ENCODE measurements at regions not wholly inside any gene's neighbourhood (a gene's known extent, or its start where the extent isn't known, plus 50 kb on each side); places are given as distances from the start of the nearest gene placed in this dataset.

DNA sequence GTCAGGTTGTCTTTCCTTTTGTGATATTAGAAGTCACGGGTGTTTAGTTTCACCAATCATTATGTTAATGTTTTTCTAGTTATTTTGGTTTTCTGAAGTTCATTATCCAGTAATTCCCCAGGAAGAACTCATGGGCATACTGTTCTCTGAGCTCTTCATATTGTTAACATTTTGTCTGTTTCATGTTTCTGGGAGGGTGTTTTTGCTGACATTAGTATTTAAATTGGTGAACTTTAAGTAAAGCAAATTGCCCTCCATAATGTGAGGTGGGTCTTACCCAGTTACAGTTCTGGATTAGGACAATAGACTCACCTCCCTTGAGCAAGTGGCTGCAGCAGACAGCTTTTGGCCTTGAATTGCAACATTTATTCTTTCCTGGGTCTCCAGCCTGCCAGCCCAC is 163.4 kb downstream of the GPAT3 start:
- TF ChIP-seq, protein P1, sequence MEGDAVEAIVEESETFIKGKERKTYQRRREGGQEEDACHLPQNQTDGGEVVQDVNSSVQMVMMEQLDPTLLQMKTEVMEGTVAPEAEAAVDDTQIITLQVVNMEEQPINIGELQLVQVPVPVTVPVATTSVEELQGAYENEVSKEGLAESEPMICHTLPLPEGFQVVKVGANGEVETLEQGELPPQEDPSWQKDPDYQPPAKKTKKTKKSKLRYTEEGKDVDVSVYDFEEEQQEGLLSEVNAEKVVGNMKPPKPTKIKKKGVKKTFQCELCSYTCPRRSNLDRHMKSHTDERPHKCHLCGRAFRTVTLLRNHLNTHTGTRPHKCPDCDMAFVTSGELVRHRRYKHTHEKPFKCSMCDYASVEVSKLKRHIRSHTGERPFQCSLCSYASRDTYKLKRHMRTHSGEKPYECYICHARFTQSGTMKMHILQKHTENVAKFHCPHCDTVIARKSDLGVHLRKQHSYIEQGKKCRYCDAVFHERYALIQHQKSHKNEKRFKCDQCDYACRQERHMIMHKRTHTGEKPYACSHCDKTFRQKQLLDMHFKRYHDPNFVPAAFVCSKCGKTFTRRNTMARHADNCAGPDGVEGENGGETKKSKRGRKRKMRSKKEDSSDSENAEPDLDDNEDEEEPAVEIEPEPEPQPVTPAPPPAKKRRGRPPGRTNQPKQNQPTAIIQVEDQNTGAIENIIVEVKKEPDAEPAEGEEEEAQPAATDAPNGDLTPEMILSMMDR (IDR thresholded peaks at IDR 0.05; ENCODE audit: low read depth, low read length, missing input control) = no peak
- TF ChIP-seq TAF1 (conservative IDR thresholded peaks at IDR 0.05) (no peak), YY1 (IDR thresholded peaks at IDR 0.05) (no peak), EGR1 (IDR thresholded peaks at IDR 0.05; ENCODE audit: low read depth in 2 of 2) (no peak), GABPA (IDR thresholded peaks at IDR 0.05 in 1 of 2, conservative IDR thresholded peaks at IDR 0.05 in 1 of 2) (no peak), SP1 (IDR thresholded peaks at IDR 0.05) (no peak), JUND (IDR thresholded peaks at IDR 0.05) (no peak), RAD21 (IDR thresholded peaks at IDR 0.05) (no peak), HNF4A (conservative IDR thresholded peaks at IDR 0.05) (no peak)
- TF ChIP-seq, protein P2, sequence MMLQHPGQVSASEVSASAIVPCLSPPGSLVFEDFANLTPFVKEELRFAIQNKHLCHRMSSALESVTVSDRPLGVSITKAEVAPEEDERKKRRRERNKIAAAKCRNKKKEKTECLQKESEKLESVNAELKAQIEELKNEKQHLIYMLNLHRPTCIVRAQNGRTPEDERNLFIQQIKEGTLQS (IDR thresholded peaks at IDR 0.05) = no peak
- TF ChIP-seq, protein P3, sequence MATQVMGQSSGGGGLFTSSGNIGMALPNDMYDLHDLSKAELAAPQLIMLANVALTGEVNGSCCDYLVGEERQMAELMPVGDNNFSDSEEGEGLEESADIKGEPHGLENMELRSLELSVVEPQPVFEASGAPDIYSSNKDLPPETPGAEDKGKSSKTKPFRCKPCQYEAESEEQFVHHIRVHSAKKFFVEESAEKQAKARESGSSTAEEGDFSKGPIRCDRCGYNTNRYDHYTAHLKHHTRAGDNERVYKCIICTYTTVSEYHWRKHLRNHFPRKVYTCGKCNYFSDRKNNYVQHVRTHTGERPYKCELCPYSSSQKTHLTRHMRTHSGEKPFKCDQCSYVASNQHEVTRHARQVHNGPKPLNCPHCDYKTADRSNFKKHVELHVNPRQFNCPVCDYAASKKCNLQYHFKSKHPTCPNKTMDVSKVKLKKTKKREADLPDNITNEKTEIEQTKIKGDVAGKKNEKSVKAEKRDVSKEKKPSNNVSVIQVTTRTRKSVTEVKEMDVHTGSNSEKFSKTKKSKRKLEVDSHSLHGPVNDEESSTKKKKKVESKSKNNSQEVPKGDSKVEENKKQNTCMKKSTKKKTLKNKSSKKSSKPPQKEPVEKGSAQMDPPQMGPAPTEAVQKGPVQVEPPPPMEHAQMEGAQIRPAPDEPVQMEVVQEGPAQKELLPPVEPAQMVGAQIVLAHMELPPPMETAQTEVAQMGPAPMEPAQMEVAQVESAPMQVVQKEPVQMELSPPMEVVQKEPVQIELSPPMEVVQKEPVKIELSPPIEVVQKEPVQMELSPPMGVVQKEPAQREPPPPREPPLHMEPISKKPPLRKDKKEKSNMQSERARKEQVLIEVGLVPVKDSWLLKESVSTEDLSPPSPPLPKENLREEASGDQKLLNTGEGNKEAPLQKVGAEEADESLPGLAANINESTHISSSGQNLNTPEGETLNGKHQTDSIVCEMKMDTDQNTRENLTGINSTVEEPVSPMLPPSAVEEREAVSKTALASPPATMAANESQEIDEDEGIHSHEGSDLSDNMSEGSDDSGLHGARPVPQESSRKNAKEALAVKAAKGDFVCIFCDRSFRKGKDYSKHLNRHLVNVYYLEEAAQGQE (IDR thresholded peaks at IDR 0.05) = no peak
- TF ChIP-seq, protein P4, sequence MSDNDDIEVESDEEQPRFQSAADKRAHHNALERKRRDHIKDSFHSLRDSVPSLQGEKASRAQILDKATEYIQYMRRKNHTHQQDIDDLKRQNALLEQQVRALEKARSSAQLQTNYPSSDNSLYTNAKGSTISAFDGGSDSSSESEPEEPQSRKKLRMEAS (IDR thresholded peaks at IDR 0.05) = no peak
